HepG2 (cell line): ENCODE measurements at regions not wholly inside any gene's neighbourhood (a gene's known extent, or its start where the extent isn't known, plus 50 kb on each side); places are given as distances from the start of the nearest gene placed in this dataset.

Experiments
- ATAC-seq: fragments of 200-7000 bp; cut with Tn5 transposase; 3 replicates; pipeline ENCODE4 v1.9.1; 2020; ENCODE audit warnings: mild to moderate bottlenecking, moderate library complexity
- BruUV-seq: library from RNA; stranded (reverse); fragments of 400-500 nt; replicated peaks from 2 replicates; lab custom pipeline; 2021; lab: Mats Ljungman, UMichigan
- CTCF ChIA-PET: fragments of 300-600 bp; formaldehyde crosslinking; extraction: SDS; loops from one replicate; lab custom pipeline; 2021; ENCODE audit warnings: low total read pairs, inconsistent platforms, low intra/inter-chr PET ratio; lab: Yijun Ruan, JAX
- POLR2A ChIA-PET: fragments of 350-600 bp; sonication (Branson Sonifier 250); formaldehyde crosslinking; loops from one replicate; lab custom pipeline; 2020; ENCODE audit warnings: antibody characterized with exemption, inconsistent platforms; lab: Yijun Ruan, JAX
- DNase-seq: peaks from one replicate; pipeline ENCODE4 v3.0.0-alpha.2; 2015; ENCODE audit warnings: low spot score
- FAIRE-seq: peaks from 3 replicates; lab custom pipeline; 2011; peaks lifted over from hg19 to GRCh38; lab: Jason Lieb, UNC
- H2AFZ ChIP-seq: one replicate; pipeline ENCODE4 v1.6.1; 2011; ENCODE audit warnings: low read length, inconsistent platforms
- H3K27ac ChIP-seq: fragments of 300-600 bp; 3 replicates; pipeline ENCODE4 v1.8.0; 2011; ENCODE audit warnings: mixed run types, mild to moderate bottlenecking, mixed read lengths, low read length, inconsistent platforms; ENCODE audit not compliant: insufficient read depth; ENCODE audit errors: extremely low read length
- H3K27me3 ChIP-seq, 2 experiments: fragments of 200-600 bp in 1 of 2; 2 replicates in 1 of 2; 3 replicates in 1 of 2; pipeline versions ENCODE4 v1.6.0 to v1.8.0; 2011; ENCODE audit warnings: low read length in 2 of 2, mild to moderate bottlenecking in 2 of 2, moderate library complexity in 2 of 2, inconsistent platforms in 1 of 2; ENCODE audit not compliant: insufficient read depth in 2 of 2, control insufficient read depth in 1 of 2
- H3K36me3 ChIP-seq, 2 experiments: fragments of 200-600 bp in 1 of 2; replicated peaks in 1 of 2; 2 replicates in 1 of 2; 3 replicates in 1 of 2; pipeline versions ENCODE4 v1.5.1 to v1.8.0; 2011; ENCODE audit warnings: low read length in 2 of 2, inconsistent platforms in 1 of 2; ENCODE audit not compliant: insufficient read depth in 2 of 2, control insufficient read depth in 1 of 2
- H3K4me1 ChIP-seq: 2 replicates; pipeline ENCODE4 v1.5.1; 2012; ENCODE audit warnings: low read length, inconsistent platforms; ENCODE audit not compliant: insufficient read depth
- H3K4me2 ChIP-seq: 2 replicates; pipeline ENCODE4 v1.6.0; 2011; ENCODE audit warnings: low read depth, low read length, inconsistent platforms
- H3K4me3 ChIP-seq, 3 experiments: fragments of 200-600 bp in 1 of 3; sonication (generic), shearing (Covaris generic) in 1 of 3; replicated peaks in 1 of 3; 2 replicates each; pipeline ENCODE4 v1.5.1; 2011 to 2016; ENCODE audit warnings: low read length in 3 of 3, inconsistent platforms in 2 of 3, low read depth in 2 of 3, mild to moderate bottlenecking in 2 of 3, control low read depth in 1 of 3, mixed read lengths in 1 of 3; ENCODE audit not compliant: insufficient read depth in 1 of 3
- H3K79me2 ChIP-seq: one replicate; pipeline ENCODE4 v1.6.1; 2011; ENCODE audit warnings: low read length, inconsistent platforms; ENCODE audit not compliant: insufficient read depth
- H3K9ac ChIP-seq: 2 replicates; pipeline ENCODE4 v1.6.0; 2011; ENCODE audit warnings: mild to moderate bottlenecking, low read depth, low read length, inconsistent platforms; ENCODE audit not compliant: insufficient read depth
- H3K9me3 ChIP-seq: 2 replicates; pipeline ENCODE4 v1.5.1; 2012; ENCODE audit warnings: mild to moderate bottlenecking, low read length
- H4K20me1 ChIP-seq: 2 replicates; pipeline ENCODE4 v1.6.0; 2011; ENCODE audit warnings: inconsistent platforms, mild to moderate bottlenecking, low read length, moderate library complexity; ENCODE audit not compliant: insufficient read depth
- CAMTA2 ChIP-seq: sonication (generic); formaldehyde crosslinking; IDR thresholded peaks from 2 replicates; pipeline ENCODE4 v1.4.0; 2020; ENCODE audit warnings: mild to moderate bottlenecking, missing genetic modification reagents, borderline replicate concordance
- CBFB ChIP-seq: sonication (generic); formaldehyde crosslinking; IDR thresholded peaks from 2 replicates; pipeline ENCODE4 v1.4.0; 2020; ENCODE audit warnings: missing genetic modification reagents
- CEBPB ChIP-seq: IDR thresholded peaks from 2 replicates; pipeline ENCODE4 v1.6.1; 2011; ENCODE audit warnings: low read depth, low read length, improper control_type of control experiment, borderline replicate concordance
- CHD2 ChIP-seq: IDR thresholded peaks from 2 replicates; pipeline ENCODE4 v1.6.1; 2011; ENCODE audit warnings: low read depth, low read length, improper control_type of control experiment
- EP300 ChIP-seq, 3 experiments: sonication (generic) in 1 of 3; formaldehyde crosslinking in 1 of 3; IDR thresholded peaks; 2 replicates each; pipeline versions ENCODE4 v1.5.1 to v1.6.1; 2011 to 2020; ENCODE audit warnings: low read depth in 2 of 3, low read length in 2 of 3, borderline replicate concordance in 1 of 3, improper control_type of control experiment in 1 of 3, mild to moderate bottlenecking in 1 of 3, missing genetic modification reagents in 1 of 3, moderate library complexity in 1 of 3
- MBNL3 ChIP-seq: fragments of 250-450 bp; sonication (Bioruptor Pico); conservative IDR thresholded peaks from 2 replicates; pipeline ENCODE4 v1.8.0; 2022; ENCODE audit warnings: mild to moderate bottlenecking, inconsistent platforms
- POGZ ChIP-seq: sonication (generic); formaldehyde crosslinking; IDR thresholded peaks from 2 replicates; pipeline ENCODE4 v1.4.0; 2020; ENCODE audit warnings: mild to moderate bottlenecking, missing genetic modification reagents
- SPEN ChIP-seq: sonication (generic); formaldehyde crosslinking; IDR thresholded peaks from 2 replicates; pipeline ENCODE4 v1.5.1; 2020; ENCODE audit warnings: low read depth, mild to moderate bottlenecking, missing genetic modification reagents
- ZBTB21 ChIP-seq: sonication (generic); formaldehyde crosslinking; IDR thresholded peaks from 2 replicates; pipeline ENCODE4 v1.4.0; 2020; ENCODE audit warnings: missing genetic modification reagents
- ZC3H13 ChIP-seq: sonication (generic); formaldehyde crosslinking; IDR thresholded peaks from 2 replicates; pipeline ENCODE4 v1.8.1; 2023; ENCODE audit warnings: mild to moderate bottlenecking, missing genetic modification reagents, moderate library complexity
- ZFAT ChIP-seq: sonication (generic); formaldehyde crosslinking; conservative IDR thresholded peaks from 2 replicates; pipeline ENCODE4 v1.8.1; 2023; ENCODE audit warnings: missing genetic modification reagents, inconsistent platforms
- ZNF282 ChIP-seq: fragments of 450-650 bp; IDR thresholded peaks from 2 replicates; pipeline ENCODE4 v1.6.1; 2018; ENCODE audit not compliant: partially characterized antibody
- WGBS: methylation state at CpG from one replicate; pipeline ENCODE4 v1.1.6; 2017; ENCODE audit warnings: low lambda C conversion rate; 5-methylcytosine and 5-hydroxymethylcytosine counted together
- in situ Hi-C: cut with HindIII; loops from 2 replicates; pipeline ENCODE4 v1.10.0; 2017; ENCODE audit warnings: low pct_unique_long_range_greater_than_20kb; ENCODE audit not compliant: extremely low pct_ligation_motif_present
- intact Hi-C: fragments of 100-400 bp; cut with micrococcal nuclease; formaldehyde crosslinking; loops from one replicate; pipeline ENCODE4 v1.10.0; 2022; ENCODE audit not compliant: unreplicated experiment
- TF ChIP-seq, protein P1 (sequence below): sonication (generic); formaldehyde crosslinking; IDR thresholded peaks from 2 replicates; pipeline ENCODE4 v1.5.1; 2020; ENCODE audit warnings: mild to moderate bottlenecking, moderate library complexity, missing genetic modification reagents
- TF ChIP-seq, protein P2 (sequence below): sonication (generic); formaldehyde crosslinking; IDR thresholded peaks from 2 replicates; pipeline ENCODE4 v1.4.0; 2020; ENCODE audit warnings: missing genetic modification reagents, borderline replicate concordance
- TF ChIP-seq, protein P3 (sequence below), 2 experiments: sonication (generic) in 1 of 2; formaldehyde crosslinking in 1 of 2; IDR thresholded peaks; 2 replicates each; pipeline versions ENCODE4 v1.4.0 to v1.6.1; 2016 to 2020; ENCODE audit warnings: borderline replicate concordance in 1 of 2, low read depth in 1 of 2, mild to moderate bottlenecking in 1 of 2, missing genetic modification reagents in 1 of 2

GRCh38 chr16:62177351-62178203 lies 141.3 kb upstream of the CDH8 start:
- no peak for FAIRE-seq
- TF ChIP-seq, protein P1, sequence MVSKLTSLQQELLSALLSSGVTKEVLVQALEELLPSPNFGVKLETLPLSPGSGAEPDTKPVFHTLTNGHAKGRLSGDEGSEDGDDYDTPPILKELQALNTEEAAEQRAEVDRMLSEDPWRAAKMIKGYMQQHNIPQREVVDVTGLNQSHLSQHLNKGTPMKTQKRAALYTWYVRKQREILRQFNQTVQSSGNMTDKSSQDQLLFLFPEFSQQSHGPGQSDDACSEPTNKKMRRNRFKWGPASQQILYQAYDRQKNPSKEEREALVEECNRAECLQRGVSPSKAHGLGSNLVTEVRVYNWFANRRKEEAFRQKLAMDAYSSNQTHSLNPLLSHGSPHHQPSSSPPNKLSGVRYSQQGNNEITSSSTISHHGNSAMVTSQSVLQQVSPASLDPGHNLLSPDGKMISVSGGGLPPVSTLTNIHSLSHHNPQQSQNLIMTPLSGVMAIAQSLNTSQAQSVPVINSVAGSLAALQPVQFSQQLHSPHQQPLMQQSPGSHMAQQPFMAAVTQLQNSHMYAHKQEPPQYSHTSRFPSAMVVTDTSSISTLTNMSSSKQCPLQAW (CRISPR knock-in tag), result no peak
- no peak for TF ChIP-seq SPEN (CRISPR knock-in tag)
- no peak for TF ChIP-seq CBFB
- no peak for TF ChIP-seq ZFAT
- TF ChIP-seq ZBTB21 (CRISPR knock-in tag), result no peak
- no peak for TF ChIP-seq ZNF282
- no peak for TF ChIP-seq CAMTA2
- no peak for TF ChIP-seq MBNL3 (CRISPR knock-in tag)
- no peak for TF ChIP-seq ZC3H13 (CRISPR knock-in tag)
- TF ChIP-seq, protein P2, sequence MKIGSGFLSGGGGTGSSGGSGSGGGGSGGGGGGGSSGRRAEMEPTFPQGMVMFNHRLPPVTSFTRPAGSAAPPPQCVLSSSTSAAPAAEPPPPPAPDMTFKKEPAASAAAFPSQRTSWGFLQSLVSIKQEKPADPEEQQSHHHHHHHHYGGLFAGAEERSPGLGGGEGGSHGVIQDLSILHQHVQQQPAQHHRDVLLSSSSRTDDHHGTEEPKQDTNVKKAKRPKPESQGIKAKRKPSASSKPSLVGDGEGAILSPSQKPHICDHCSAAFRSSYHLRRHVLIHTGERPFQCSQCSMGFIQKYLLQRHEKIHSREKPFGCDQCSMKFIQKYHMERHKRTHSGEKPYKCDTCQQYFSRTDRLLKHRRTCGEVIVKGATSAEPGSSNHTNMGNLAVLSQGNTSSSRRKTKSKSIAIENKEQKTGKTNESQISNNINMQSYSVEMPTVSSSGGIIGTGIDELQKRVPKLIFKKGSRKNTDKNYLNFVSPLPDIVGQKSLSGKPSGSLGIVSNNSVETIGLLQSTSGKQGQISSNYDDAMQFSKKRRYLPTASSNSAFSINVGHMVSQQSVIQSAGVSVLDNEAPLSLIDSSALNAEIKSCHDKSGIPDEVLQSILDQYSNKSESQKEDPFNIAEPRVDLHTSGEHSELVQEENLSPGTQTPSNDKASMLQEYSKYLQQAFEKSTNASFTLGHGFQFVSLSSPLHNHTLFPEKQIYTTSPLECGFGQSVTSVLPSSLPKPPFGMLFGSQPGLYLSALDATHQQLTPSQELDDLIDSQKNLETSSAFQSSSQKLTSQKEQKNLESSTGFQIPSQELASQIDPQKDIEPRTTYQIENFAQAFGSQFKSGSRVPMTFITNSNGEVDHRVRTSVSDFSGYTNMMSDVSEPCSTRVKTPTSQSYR, result no peak
- TF ChIP-seq POGZ (CRISPR knock-in tag), result no peak
- TF ChIP-seq, protein P3, sequence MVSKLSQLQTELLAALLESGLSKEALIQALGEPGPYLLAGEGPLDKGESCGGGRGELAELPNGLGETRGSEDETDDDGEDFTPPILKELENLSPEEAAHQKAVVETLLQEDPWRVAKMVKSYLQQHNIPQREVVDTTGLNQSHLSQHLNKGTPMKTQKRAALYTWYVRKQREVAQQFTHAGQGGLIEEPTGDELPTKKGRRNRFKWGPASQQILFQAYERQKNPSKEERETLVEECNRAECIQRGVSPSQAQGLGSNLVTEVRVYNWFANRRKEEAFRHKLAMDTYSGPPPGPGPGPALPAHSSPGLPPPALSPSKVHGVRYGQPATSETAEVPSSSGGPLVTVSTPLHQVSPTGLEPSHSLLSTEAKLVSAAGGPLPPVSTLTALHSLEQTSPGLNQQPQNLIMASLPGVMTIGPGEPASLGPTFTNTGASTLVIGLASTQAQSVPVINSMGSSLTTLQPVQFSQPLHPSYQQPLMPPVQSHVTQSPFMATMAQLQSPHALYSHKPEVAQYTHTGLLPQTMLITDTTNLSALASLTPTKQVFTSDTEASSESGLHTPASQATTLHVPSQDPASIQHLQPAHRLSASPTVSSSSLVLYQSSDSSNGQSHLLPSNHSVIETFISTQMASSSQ (IDR thresholded peaks at IDR 0.05; ENCODE audit: low read depth), result no peak
- TF ChIP-seq, protein P3 (CRISPR knock-in tag; IDR thresholded peaks at IDR 0.05; ENCODE audit: borderline replicate concordance), result no peak
- TF ChIP-seq CHD2, result no peak
- no peak for TF ChIP-seq EP300 (IDR thresholded peaks at IDR 0.05; ENCODE audit: low read depth in 2 of 2, low read length in 2 of 2)
- TF ChIP-seq EP300 (CRISPR knock-in tag; IDR thresholded peaks at IDR 0.05; ENCODE audit: borderline replicate concordance), result no peak
- no peak for TF ChIP-seq CEBPB

More at GRCh38 chr16:62177351-62178203, 141.3 kb upstream of the CDH8 start:
- DNase-seq, result no peak
- CTCF ChIA-PET, result no interaction called here
- Histone ChIP-seq H3K27me3 (no peaks in the 10 kb centered on the region), H3K4me1 (no peaks in the 10 kb centered on the region), H3K79me2 (no peaks in the 10 kb centered on the region), H3K9ac (no peak overlapping the region), H2AFZ (no peak overlapping the region), H3K4me2 (no peak overlapping the region), H3K27ac (no peak overlapping the region), H4K20me1 (no peaks in the 10 kb centered on the region), H3K9me3 (no peaks in the 10 kb centered on the region), H3K4me3 (no peak overlapping the region), H3K36me3 (no peaks in the 10 kb centered on the region)
- ATAC-seq, result no peak
- POLR2A ChIA-PET, result no interaction called here
- in situ Hi-C loops (no loop called here), intact Hi-C loops (no loop called here)
- 10% methylated on average over 11 of the region's 11 CpGs for WGBS
- no TSS peak for BruUV-seq
